Breast epithelium (tissue), 3 donors: ENCODE measurements at regions not wholly inside any gene's neighbourhood (a gene's known extent, or its start where the extent isn't known, plus 50 kb on each side); places are given as distances from the start of the nearest gene placed in this dataset.

Experiments
- POLR2A ChIP-seq: fragments of 450-650 bp; IDR thresholded peaks from one replicate; pipeline ENCODE4 v1.6.1; 2016; ENCODE audit warnings: antibody characterized with exemption, mild to moderate bottlenecking, moderate library complexity
- POLR2AphosphoS5 ChIP-seq, 3 donors: sonication (generic); formaldehyde crosslinking; IDR thresholded peaks; one replicate each; pipeline ENCODE4 v1.6.1; 2017; ENCODE audit warnings: antibody characterized with exemption in 3 of 3

DNA sequence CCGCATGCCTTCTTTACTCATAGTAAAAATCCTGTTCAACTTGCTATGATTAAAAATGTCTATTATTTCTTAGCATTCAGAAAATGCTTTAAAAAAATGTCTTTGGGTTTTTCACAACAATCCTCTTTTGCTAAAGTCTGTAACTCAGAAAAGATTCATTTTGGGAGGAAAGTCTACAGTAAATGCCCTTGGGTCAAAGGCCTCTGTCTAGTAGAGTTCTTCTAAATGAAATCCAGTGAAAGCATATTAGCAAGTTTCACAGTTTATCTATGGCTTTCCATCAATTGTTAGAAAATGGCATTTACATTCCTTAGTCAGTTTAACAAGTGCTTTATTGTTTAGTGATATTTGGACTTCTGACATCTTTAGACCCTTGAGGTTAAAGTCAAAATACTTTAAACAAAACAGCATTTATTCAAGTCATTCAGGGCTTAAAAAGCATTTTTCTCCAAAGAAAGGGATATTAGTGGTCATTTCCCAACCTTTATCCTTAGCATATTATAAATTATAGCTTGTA lies 137.1 kb upstream of the TARS1 start:
- TF ChIP-seq POLR2AphosphoS5 (IDR thresholded peaks at IDR 0.05) (no peak), POLR2A (no peak)
